ENCODE measurements at regions not wholly inside any gene's neighbourhood (a gene's known extent, or its start where the extent isn't known, plus 50 kb on each side); places are given as distances from the start of the nearest gene placed in this dataset.

GRCh38 chr10:78768876-78769275 is 299.9 kb upstream of the ZMIZ1 start:
- no peak for DNase-seq

- no peak for DNase-seq
These were observed 299.2 kb upstream of the ZMIZ1 start for GRCh38 chr10:78769526-78769925.

GRCh38 chr10:78770167-78771090 is 298.3 kb upstream of the ZMIZ1 start:
- DNase-seq = no peak

- no peak for DNase-seq
These were observed 297.5 kb upstream of the ZMIZ1 start for GRCh38 chr10:78771260-78771659.

- no peak for DNase-seq
These were observed 296.8 kb upstream of the ZMIZ1 start for GRCh38 chr10:78771808-78772455.

- DNase-seq = no peak
These were observed 296.3 kb upstream of the ZMIZ1 start for GRCh38 chr10:78772486-78772885.

GRCh38 chr10:78772986-78773530 is 295.7 kb upstream of the ZMIZ1 start:
- DNase-seq = no peak

- DNase-seq = no peak
These were observed 294.2 kb upstream of the ZMIZ1 start for GRCh38 chr10:78774614-78774998.

- no peak for DNase-seq
These were observed 293.6 kb upstream of the ZMIZ1 start for GRCh38 chr10:78774999-78775711.

GRCh38 chr10:78775891-78776290 is 292.9 kb upstream of the ZMIZ1 start:
- DNase-seq = no peak

GRCh38 chr10:78776756-78777155 is 292.0 kb upstream of the ZMIZ1 start:
- DNase-seq = no peak

GRCh38 chr10:78777466-78777865 is 291.3 kb upstream of the ZMIZ1 start:
- no peak for DNase-seq

GRCh38 chr10:78777867-78778266 is 290.9 kb upstream of the ZMIZ1 start:
- DNase-seq = no peak

- no peak for DNase-seq
These were observed 290.1 kb upstream of the ZMIZ1 start for GRCh38 chr10:78778444-78779338.

GRCh38 chr10:78779339-78779955 is 289.3 kb upstream of the ZMIZ1 start:
- DNase-seq = no peak

GRCh38 chr10:78780551-78780961 is 288.2 kb upstream of the ZMIZ1 start:
- no peak for DNase-seq

GRCh38 chr10:78781251-78781913 is 287.4 kb upstream of the ZMIZ1 start:
- DNase-seq = no peak

GRCh38 chr10:78781991-78782390 is 286.8 kb upstream of the ZMIZ1 start:
- no peak for DNase-seq

GRCh38 chr10:78782441-78782840 is 286.3 kb upstream of the ZMIZ1 start:
- DNase-seq = no peak

GRCh38 chr10:78783753-78784152 is 285.0 kb upstream of the ZMIZ1 start:
- DNase-seq = no peak

GRCh38 chr10:78784546-78784945 is 284.2 kb upstream of the ZMIZ1 start:
- DNase-seq = no peak
